ENCODE measurements at regions not wholly inside any gene's neighbourhood (a gene's known extent, or its start where the extent isn't known, plus 50 kb on each side); places are given as distances from the start of the nearest gene placed in this dataset.

- H3K27ac Mint-ChIP-seq, result no peak overlapping the region
- no peak overlapping the region for H3K4me3 Mint-ChIP-seq
- no peak for TF ChIP-seq CTCF (IDR thresholded peaks at IDR 0.05; ENCODE audit: unreplicated experiment)
- H3K9me3 Mint-ChIP-seq, result no peaks in the 10 kb centered on the region
- H3K27me3 Mint-ChIP-seq (ENCODE audit: low read depth), result no peaks in the 10 kb centered on the region
- no peaks in the 10 kb centered on the region for H3K4me1 Mint-ChIP-seq
- DNase-seq (ENCODE audit: low spot score in 2 of 2, unreplicated experiment in 2 of 2), result no peak
- no peaks in the 10 kb centered on the region for H3K36me3 Mint-ChIP-seq
Observed at GRCh38 chr4:103928370-103928769, 208.6 kb upstream of the TACR3 start.

- H3K36me3 Mint-ChIP-seq, result no peaks in the 10 kb centered on the region
- no peak overlapping the region for H3K27ac Mint-ChIP-seq
- DNase-seq (ENCODE audit: low spot score in 2 of 2, unreplicated experiment in 2 of 2), result no peak
- H3K9me3 Mint-ChIP-seq, result no peaks in the 10 kb centered on the region
- no peaks in the 10 kb centered on the region for H3K4me1 Mint-ChIP-seq
- TF ChIP-seq CTCF (IDR thresholded peaks at IDR 0.05; ENCODE audit: unreplicated experiment), result no peak
- H3K27me3 Mint-ChIP-seq (ENCODE audit: low read depth), result no peaks in the 10 kb centered on the region
- H3K4me3 Mint-ChIP-seq, result no peak overlapping the region
Observed at GRCh38 chr4:103923551-103923950, 203.8 kb upstream of the TACR3 start.

- H3K36me3 Mint-ChIP-seq, result no peaks in the 10 kb centered on the region
- H3K4me1 Mint-ChIP-seq, result no peaks in the 10 kb centered on the region
- no peaks in the 10 kb centered on the region for H3K9me3 Mint-ChIP-seq
- no peak overlapping the region for H3K27ac Mint-ChIP-seq
- no peaks in the 10 kb centered on the region for H3K27me3 Mint-ChIP-seq (ENCODE audit: low read depth)
- no peak for TF ChIP-seq CTCF (IDR thresholded peaks at IDR 0.05; ENCODE audit: unreplicated experiment)
- H3K4me3 Mint-ChIP-seq, result no peak overlapping the region
- DNase-seq (ENCODE audit: low spot score in 2 of 2, unreplicated experiment in 2 of 2), result no peak
Observed at GRCh38 chr4:103918214-103918613, 198.4 kb upstream of the TACR3 start.

GRCh38 chr4:103915224-103915869, 195.6 kb upstream of the TACR3 start:
- no peaks in the 10 kb centered on the region for H3K36me3 Mint-ChIP-seq
- no peaks in the 10 kb centered on the region for H3K9me3 Mint-ChIP-seq
- peak; percentile 73 for TF ChIP-seq CTCF (IDR thresholded peaks at IDR 0.05; ENCODE audit: unreplicated experiment)
- H3K27ac Mint-ChIP-seq, result no peak overlapping the region
- DNase-seq (ENCODE audit: low spot score in 2 of 2, unreplicated experiment in 2 of 2), result no peak
- no peaks in the 10 kb centered on the region for H3K27me3 Mint-ChIP-seq (ENCODE audit: low read depth)
- no peaks in the 10 kb centered on the region for H3K4me1 Mint-ChIP-seq
- H3K4me3 Mint-ChIP-seq, result no peak overlapping the region

GRCh38 chr4:103907414-103907813, 187.6 kb upstream of the TACR3 start:
- Mint-ChIP-seq H3K9me3 (no peaks in the 10 kb centered on the region), H3K27ac (no peak overlapping the region), H3K4me1 (no peaks in the 10 kb centered on the region), H3K27me3 (ENCODE audit: low read depth) (no peaks in the 10 kb centered on the region), H3K36me3 (no peaks in the 10 kb centered on the region), H3K4me3 (no peak overlapping the region)
- no peak for TF ChIP-seq CTCF (IDR thresholded peaks at IDR 0.05; ENCODE audit: unreplicated experiment)
- DNase-seq (ENCODE audit: low spot score in 2 of 2, unreplicated experiment in 2 of 2), result no peak

GRCh38 chr4:103904123-103904522, 184.3 kb upstream of the TACR3 start:
- Mint-ChIP-seq H3K4me3 (no peak overlapping the region), H3K4me1 (no peaks in the 10 kb centered on the region), H3K27me3 (ENCODE audit: low read depth) (no peaks in the 10 kb centered on the region), H3K36me3 (no peaks in the 10 kb centered on the region), H3K27ac (no peak overlapping the region), H3K9me3 (peaks cover 8% of the 10 kb centered on the region)
- no peak for TF ChIP-seq CTCF (IDR thresholded peaks at IDR 0.05; ENCODE audit: unreplicated experiment)
- no peak for DNase-seq (ENCODE audit: low spot score in 2 of 2, unreplicated experiment in 2 of 2)
